H9 (cell line): ENCODE measurements at regions not wholly inside any gene's neighbourhood (a gene's known extent, or its start where the extent isn't known, plus 50 kb on each side); places are given as distances from the start of the nearest gene placed in this dataset.

ENCODE experiments used
- DNase-seq: peaks from one replicate; pipeline ENCODE4 v3.0.0-alpha.2; 2017
- H2AFZ ChIP-seq: one replicate; pipeline ENCODE4 v1.6.1; 2013; ENCODE audit warnings: mild to moderate bottlenecking, low read length, control low read depth, moderate library complexity
- H2AK5ac ChIP-seq: 2 replicates; pipeline ENCODE4 v1.6.1; 2013; ENCODE audit warnings: low read length, control low read depth, mixed read lengths; ENCODE audit not compliant: insufficient read length
- H2BK120ac ChIP-seq: one replicate; pipeline ENCODE4 v1.6.1; 2013; ENCODE audit warnings: low read depth, mild to moderate bottlenecking, low read length, control low read depth, inconsistent platforms; ENCODE audit not compliant: poor library complexity, severe bottlenecking
- H2BK12ac ChIP-seq: 2 replicates; pipeline ENCODE4 v1.6.1; 2013; ENCODE audit warnings: low read length, control low read depth, mixed read lengths, low read depth; ENCODE audit not compliant: insufficient read length
- H2BK15ac ChIP-seq: 2 replicates; pipeline ENCODE4 v1.6.1; 2013; ENCODE audit warnings: low read depth, low read length, control low read depth
- H2BK20ac ChIP-seq: one replicate; pipeline ENCODE4 v1.6.1; 2013; ENCODE audit warnings: low read depth, mild to moderate bottlenecking, low read length, control low read depth, inconsistent platforms; ENCODE audit not compliant: poor library complexity, severe bottlenecking
- H2BK5ac ChIP-seq: 2 replicates; pipeline ENCODE4 v1.6.1; 2013; ENCODE audit warnings: low read length, control low read depth, mixed read lengths; ENCODE audit not compliant: insufficient read length
- H3K14ac ChIP-seq: 2 replicates; pipeline ENCODE4 v1.6.1; 2013; ENCODE audit warnings: low read length, control low read depth; ENCODE audit not compliant: insufficient read depth
- H3K18ac ChIP-seq: 2 replicates; pipeline ENCODE4 v1.6.1; 2013; ENCODE audit warnings: low read depth, mild to moderate bottlenecking, mixed read lengths, low read length, control low read depth; ENCODE audit not compliant: insufficient read length
- H3K23ac ChIP-seq: 2 replicates; pipeline ENCODE4 v1.6.1; 2013; ENCODE audit warnings: low read length, control low read depth, mixed read lengths, low read depth; ENCODE audit not compliant: insufficient read length
- H3K23me2 ChIP-seq: 2 replicates; pipeline ENCODE4 v1.6.1; 2013; ENCODE audit warnings: low read depth, mild to moderate bottlenecking, mixed read lengths, low read length, control low read depth; ENCODE audit not compliant: insufficient read length, poor library complexity, severe bottlenecking
- H3K27ac ChIP-seq: 2 replicates; pipeline ENCODE4 v1.5.1; 2013; ENCODE audit warnings: low read length, control low read depth, mixed read lengths, low read depth; ENCODE audit not compliant: insufficient read length
- H3K27me3 ChIP-seq: 2 replicates; pipeline ENCODE4 v1.6.1; 2013; ENCODE audit warnings: low read length, control low read depth, inconsistent platforms; ENCODE audit not compliant: insufficient read depth
- H3K4ac ChIP-seq: 2 replicates; pipeline ENCODE4 v1.6.1; 2013; ENCODE audit warnings: low read depth, mild to moderate bottlenecking, control low read depth, inconsistent platforms, low read length, moderate library complexity
- H3K4me1 ChIP-seq: 2 replicates; pipeline ENCODE4 v1.6.1; 2013; ENCODE audit warnings: low read length, control low read depth, inconsistent platforms; ENCODE audit not compliant: insufficient read depth
- H3K4me2 ChIP-seq: 2 replicates; pipeline ENCODE4 v1.6.1; 2013; ENCODE audit warnings: low read length, control low read depth, mixed read lengths; ENCODE audit not compliant: insufficient read length, insufficient read depth
- H3K56ac ChIP-seq: 2 replicates; pipeline ENCODE4 v1.6.1; 2013; ENCODE audit warnings: low read depth, mild to moderate bottlenecking, mixed read lengths, low read length, control low read depth; ENCODE audit not compliant: insufficient read length
- H3K79me1 ChIP-seq: 2 replicates; pipeline ENCODE4 v1.6.1; 2013; ENCODE audit warnings: low read depth, mild to moderate bottlenecking, moderate library complexity, low read length, control low read depth, inconsistent platforms; ENCODE audit not compliant: insufficient read depth, poor library complexity, severe bottlenecking
- H3K79me2 ChIP-seq: 2 replicates; pipeline ENCODE4 v1.6.1; 2013; ENCODE audit warnings: low read length, control low read depth, inconsistent platforms; ENCODE audit not compliant: insufficient read depth
- H3K9ac ChIP-seq: 2 replicates; pipeline ENCODE4 v1.6.1; 2013; ENCODE audit warnings: low read length, control low read depth, mixed read lengths; ENCODE audit not compliant: insufficient read length; ENCODE audit errors: extremely low read depth
- H3K9me3 ChIP-seq: one replicate; pipeline ENCODE4 v1.6.1; 2013; ENCODE audit warnings: low read depth, low read length, inconsistent platforms; ENCODE audit not compliant: control insufficient read depth
- H3T11ph ChIP-seq: one replicate; pipeline ENCODE4 v1.6.1; 2013; ENCODE audit warnings: mild to moderate bottlenecking, low read length, control low read depth, inconsistent platforms
- H4K20me1 ChIP-seq: one replicate; pipeline ENCODE4 v1.6.1; 2013; ENCODE audit not compliant: control insufficient read depth, insufficient read length, insufficient read depth
- H4K5ac ChIP-seq: 2 replicates; pipeline ENCODE4 v1.6.1; 2013; ENCODE audit warnings: low read depth, mild to moderate bottlenecking, mixed read lengths, low read length, control low read depth; ENCODE audit not compliant: insufficient read length
- H4K8ac ChIP-seq: replicated peaks from 2 replicates; pipeline ENCODE4 v1.6.1; 2013; ENCODE audit warnings: low read length, control low read depth, mixed read lengths, low read depth; ENCODE audit not compliant: insufficient read length
- H4K91ac ChIP-seq: 2 replicates; pipeline ENCODE4 v1.6.1; 2013; ENCODE audit warnings: low read depth, mild to moderate bottlenecking, moderate library complexity, mixed read lengths, low read length, control low read depth; ENCODE audit not compliant: insufficient read length
- H3K27ac Mint-ChIP-seq, 3 experiments: 2 replicates in 2 of 3; 3 replicates in 1 of 3; pipeline ENCODE4 v1.8.0; 2020 to 2021; ENCODE audit warnings: mixed read lengths in 3 of 3, mild to moderate bottlenecking in 1 of 3, moderate library complexity in 1 of 3
- H3K27me3 Mint-ChIP-seq: 2 replicates; pipeline ENCODE4 v1.8.0; 2021; ENCODE audit warnings: low read depth, mild to moderate bottlenecking, moderate library complexity, mixed read lengths
- H3K36me3 Mint-ChIP-seq, 3 experiments: 2 replicates in 2 of 3; 3 replicates in 1 of 3; pipeline ENCODE4 v1.8.0; 2020 to 2021; ENCODE audit warnings: low read depth in 3 of 3, mixed read lengths in 3 of 3; ENCODE audit not compliant: insufficient read depth in 1 of 3
- H3K4me1 Mint-ChIP-seq, 2 experiments: 2 replicates each; pipeline ENCODE4 v1.8.0; 2020; ENCODE audit warnings: mixed read lengths in 2 of 2
- H3K4me3 Mint-ChIP-seq, 2 experiments: 2 replicates in 1 of 2; 3 replicates in 1 of 2; pipeline ENCODE4 v1.8.0; 2020 to 2021; ENCODE audit warnings: mild to moderate bottlenecking in 2 of 2, mixed read lengths in 2 of 2, moderate library complexity in 1 of 2
- H3K9me3 Mint-ChIP-seq, 2 experiments: 2 replicates in 1 of 2; 3 replicates in 1 of 2; pipeline ENCODE4 v1.8.0; 2020; ENCODE audit warnings: mild to moderate bottlenecking in 2 of 2, mixed read lengths in 2 of 2, moderate library complexity in 1 of 2
- CTCF ChIP-seq: fragments of 200-600 bp; sonication (generic); conservative IDR thresholded peaks from 3 replicates; pipeline ENCODE4 v1.8.0; 2021; ENCODE audit warnings: antibody characterized with exemption, mild to moderate bottlenecking
- WGBS: extraction: QIAGEN DNeasy Blood & Tissue Kit; methylation state at CpG from one replicate; pipeline ENCODE4 v1.1.7; 2013; ENCODE audit warnings: missing lambda C conversion rate, low lambda C conversion rate, mixed read lengths; ENCODE audit not compliant: insufficient read length; ENCODE audit errors: extremely low coverage; 5-methylcytosine and 5-hydroxymethylcytosine counted together

- Histone ChIP-seq H3K14ac (no peak overlapping the region), H3K27ac (no peak overlapping the region), H4K91ac (no peak overlapping the region), H4K5ac (no peak overlapping the region), H2AK5ac (no peak overlapping the region), H3T11ph (no peak overlapping the region), H3K4me2 (no peak overlapping the region), H3K9me3 (no peaks in the 10 kb centered on the region), H2BK15ac (no peak overlapping the region), H2BK12ac (no peak overlapping the region), H3K4me1 (peaks cover 7% of the 10 kb centered on the region; the same call in 1 of the 2 replicates), H2AFZ (no peak overlapping the region), H3K23me2 (no peaks in the 10 kb centered on the region), H3K27me3 (no peaks in the 10 kb centered on the region), H3K4ac (no peak overlapping the region), H3K79me1 (no peaks in the 10 kb centered on the region), H3K9ac (no peak overlapping the region), H3K79me2 (no peaks in the 10 kb centered on the region), H3K56ac (no peak overlapping the region), H2BK5ac (no peak overlapping the region), H2BK120ac (no peak overlapping the region), H4K20me1 (no peaks in the 10 kb centered on the region), H3K23ac (no peak overlapping the region), H2BK20ac (no peak overlapping the region), H4K8ac (no peak overlapping the region), H3K18ac (no peak overlapping the region)
- H3K27me3 Mint-ChIP-seq = no peaks in the 10 kb centered on the region
- WGBS = no CpG with 5 or more reads among the region's 4 CpGs
- H3K36me3 Mint-ChIP-seq = no peaks in the 10 kb centered on the region
- H3K4me1 Mint-ChIP-seq = peaks cover 13 to 17% of the 10 kb centered on the region in 2 experiments
- no peak for TF ChIP-seq CTCF
- no peaks in the 10 kb centered on the region for H3K9me3 Mint-ChIP-seq
- no peak for DNase-seq
- H3K4me3 Mint-ChIP-seq = no peak overlapping the region
- no peak overlapping the region; a peak in 1 of 7 replicates for H3K27ac Mint-ChIP-seq
Observed at GRCh38 chr1:72851597-72851996, 569.3 kb upstream of the NEGR1 start.
